K562 (cell line): ENCODE measurements at regions not wholly inside any gene's neighbourhood (a gene's known extent, or its start where the extent isn't known, plus 50 kb on each side); places are given as distances from the start of the nearest gene placed in this dataset.

ENCODE experiments used
- ATAC-seq: fragments of 200-7000 bp; cut with Tn5 transposase; 3 replicates; pipeline ENCODE4 v1.9.1; 2020; ENCODE audit warnings: moderate library complexity
- BruUV-seq: library from RNA; stranded (reverse); fragments of 400-500 nt; replicated peaks from 2 replicates; lab custom pipeline; 2021; lab: Mats Ljungman, UMichigan
- CTCF ChIA-PET: fragments of 300-600 bp; formaldehyde crosslinking; extraction: SDS; loops from one replicate; lab custom pipeline; 2021; ENCODE audit warnings: low intra/inter-chr PET ratio; lab: Yijun Ruan, JAX
- POLR2A ChIA-PET: fragments of 300-600, 350-650 bp; sonication (Branson Sonifier 250); formaldehyde crosslinking; extraction: SDS; loops from one replicate; lab custom pipeline; 2021; ENCODE audit warnings: antibody characterized with exemption, inconsistent platforms; lab: Yijun Ruan, JAX
- DNase-seq, 4 experiments: peaks; one replicate each; pipeline versions ENCODE4 v3.0.0 to v3.0.0-alpha.2; 2011 to 2018; ENCODE audit warnings: low spot score in 3 of 4, mixed read lengths in 3 of 4; ENCODE audit errors: extremely low read depth in 1 of 4
- FAIRE-seq: peaks from 2 replicates; lab custom pipeline; 2011; peaks lifted over from hg19 to GRCh38; lab: Jason Lieb, UNC
- H2AFZ ChIP-seq: 2 replicates; pipeline ENCODE4 v1.6.0; 2011; ENCODE audit warnings: low read depth, low read length, control low read depth, inconsistent platforms
- H3K27ac ChIP-seq: fragments of 200-600 bp; 3 replicates; pipeline ENCODE4 v1.8.0; 2011; ENCODE audit warnings: low read depth, mild to moderate bottlenecking, control low read depth, inconsistent platforms, low read length, moderate library complexity, mixed read lengths; ENCODE audit errors: extremely low read depth
- H3K27me3 ChIP-seq, 2 experiments: fragments of 300-600 bp in 1 of 2; 2 replicates in 1 of 2; 3 replicates in 1 of 2; pipeline versions ENCODE4 v1.6.0 to v1.8.0; 2011; ENCODE audit warnings: inconsistent platforms in 2 of 2, low read length in 2 of 2, mild to moderate bottlenecking in 1 of 2, mixed read lengths in 1 of 2, moderate library complexity in 1 of 2; ENCODE audit not compliant: control insufficient read depth in 2 of 2, insufficient read depth in 2 of 2
- H3K36me3 ChIP-seq: fragments of 300-600 bp; 3 replicates; pipeline ENCODE4 v1.8.0; 2011; ENCODE audit warnings: mild to moderate bottlenecking, low read length, inconsistent platforms; ENCODE audit not compliant: control insufficient read depth, insufficient read depth
- H3K4me1 ChIP-seq, 2 experiments: fragments of 200-600 bp in 1 of 2; replicated peaks in 1 of 2; 2 replicates in 1 of 2; 3 replicates in 1 of 2; pipeline versions ENCODE4 v1.5.1 to v1.8.0; 2011; ENCODE audit warnings: inconsistent platforms in 2 of 2, low read length in 2 of 2, mild to moderate bottlenecking in 1 of 2, mixed read lengths in 1 of 2, moderate library complexity in 1 of 2; ENCODE audit not compliant: control insufficient read depth in 2 of 2, insufficient read depth in 2 of 2
- H3K4me2 ChIP-seq: 2 replicates; pipeline ENCODE4 v1.6.1; 2011; ENCODE audit warnings: low read length, control low read depth, inconsistent platforms, mixed read lengths; ENCODE audit not compliant: insufficient read depth
- H3K4me3 ChIP-seq: fragments of 200-600 bp; sonication (generic), shearing (Covaris generic); 2 replicates; pipeline ENCODE4 v1.5.1; 2016; ENCODE audit warnings: control low read depth, inconsistent platforms
- H3K79me2 ChIP-seq: fragments of 200-600 bp; 3 replicates; pipeline ENCODE4 v1.8.0; 2011; ENCODE audit warnings: low read length, inconsistent platforms; ENCODE audit not compliant: control insufficient read depth, insufficient read depth
- H3K9ac ChIP-seq, 2 experiments: 2 replicates each; pipeline versions ENCODE4 v1.6.0 to v1.6.1; 2011; ENCODE audit warnings: low read depth in 2 of 2, low read length in 2 of 2, control low read depth in 1 of 2, inconsistent platforms in 1 of 2, mild to moderate bottlenecking in 1 of 2, mixed read lengths in 1 of 2; ENCODE audit not compliant: insufficient read depth in 1 of 2
- H3K9me1 ChIP-seq: one replicate; pipeline ENCODE4 v1.6.0; 2011; ENCODE audit warnings: inconsistent platforms, mild to moderate bottlenecking, low read length, moderate library complexity; ENCODE audit not compliant: control insufficient read depth, insufficient read depth
- H3K9me3 ChIP-seq: replicated peaks from 2 replicates; pipeline ENCODE4 v1.5.1; 2011; ENCODE audit warnings: low read depth, low read length, inconsistent platforms; ENCODE audit not compliant: control insufficient read depth, insufficient read depth
- H4K20me1 ChIP-seq: replicated peaks from 2 replicates; pipeline ENCODE4 v1.6.1; 2011; ENCODE audit warnings: low read length, inconsistent platforms, mixed read lengths; ENCODE audit not compliant: control insufficient read depth, insufficient read depth
- MED1 ChIP-seq: sonication (generic); formaldehyde crosslinking; IDR thresholded peaks from 2 replicates; pipeline ENCODE4 v1.8.1; 2023; ENCODE audit warnings: missing genetic modification reagents, borderline replicate concordance
- SREBF2 ChIP-seq: sonication (generic); formaldehyde crosslinking; IDR thresholded peaks from 2 replicates; pipeline ENCODE4 v1.4.0; 2020; ENCODE audit warnings: mild to moderate bottlenecking, missing genetic modification reagents
- ZNF232 ChIP-seq: sonication (generic); formaldehyde crosslinking; IDR thresholded peaks from 2 replicates; pipeline ENCODE4 v1.8.0; 2022; ENCODE audit warnings: mild to moderate bottlenecking, missing genetic modification reagents
- ZNF644 ChIP-seq: fragments of 200-800 bp; sonication (Bioruptor generic); IDR thresholded peaks from 2 replicates; pipeline ENCODE4 v1.6.1; 2016; ENCODE audit warnings: low read depth, missing genetic modification characterization, missing compliant biosample characterization
- WGBS: fragments of 100-300 bp; shearing (Covaris generic); methylation state at CpG from one replicate; pipeline ENCODE4 v1.1.6; 2016; ENCODE audit warnings: low coverage, mixed read lengths; ENCODE audit not compliant: insufficient coverage; ENCODE audit errors: missing lambda C conversion rate; 5-methylcytosine and 5-hydroxymethylcytosine counted together
- in situ Hi-C: fragments of 300-500 bp; cut with MboI; formaldehyde crosslinking; loops from 4 replicates; pipeline ENCODE4 v1.15.0; 2018; ENCODE audit warnings: inconsistent platforms, mixed read lengths
- intact Hi-C: fragments of 100-400 bp; cut with micrococcal nuclease; formaldehyde crosslinking; loops from 2 replicates; pipeline ENCODE4 v1.14.2; 2022

DNA sequence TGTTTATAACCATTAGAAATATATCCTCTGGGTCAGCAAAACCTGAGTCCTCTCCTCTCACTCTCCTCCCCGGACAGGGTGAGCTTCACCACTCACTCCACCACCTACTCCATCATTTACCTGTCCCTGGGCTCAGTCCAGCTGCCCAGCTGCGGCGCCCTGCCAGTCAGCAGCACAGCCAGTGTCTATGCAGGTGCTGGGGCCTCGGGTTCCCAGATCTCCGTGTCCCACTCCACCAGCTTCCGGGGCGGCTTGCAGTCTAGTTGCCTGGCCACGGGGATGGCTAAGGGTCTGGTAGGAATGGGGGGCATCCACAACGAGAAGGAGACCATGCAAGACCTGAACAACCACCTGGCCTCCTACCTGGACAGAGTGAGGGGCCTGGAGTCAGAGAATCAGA lies 662.2 kb upstream of the ACTRT1 start (continued):
- TF ChIP-seq SREBF2 (CRISPR knock-in tag) = no peak
- TF ChIP-seq, all 486 proteins: peak for 0

DNA sequence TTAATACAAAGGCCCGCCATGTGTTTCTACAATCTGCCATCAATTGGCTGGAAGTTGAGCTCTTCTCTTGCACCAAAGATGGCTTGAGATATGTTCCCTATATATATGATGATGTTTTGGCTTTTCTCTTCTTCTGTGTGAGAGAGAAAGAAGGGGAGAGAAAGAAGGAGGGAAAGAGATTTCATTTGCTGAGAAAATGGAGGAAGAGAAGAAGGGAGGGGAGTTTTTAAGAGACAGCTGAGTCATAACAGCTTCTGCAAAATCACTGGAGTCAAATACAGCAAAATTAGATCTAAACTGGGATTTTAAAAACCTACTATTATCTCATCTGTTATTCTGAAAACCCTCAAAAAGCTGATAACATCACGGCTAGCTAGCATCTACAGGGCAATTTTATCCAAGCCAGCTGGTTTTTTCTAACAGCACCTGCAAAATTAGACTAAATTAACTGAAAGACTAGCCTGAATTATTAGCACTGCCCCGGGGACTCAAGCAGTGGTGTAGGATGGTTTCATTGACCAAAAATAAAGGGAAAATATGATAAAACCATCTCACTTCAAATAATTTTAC lies 647.6 kb upstream of the ACTRT1 start:
- FAIRE-seq (no peak), ATAC-seq (no peak), DNase-seq (no peak)
- WGBS = 3% methylated on average over 3 of the region's 3 CpGs
- H3K9me1 ChIP-seq = no peaks in the 10 kb centered on the region
- CTCF ChIA-PET = no interaction called here
- no peaks in the 10 kb centered on the region for H3K36me3 ChIP-seq
- TF ChIP-seq ZNF644 (tag) (no peak), MED1 (CRISPR knock-in tag) (no peak), ZNF232 (CRISPR knock-in tag) (no peak)
- H3K27ac ChIP-seq = no peak overlapping the region
- no peaks in the 10 kb centered on the region for H3K4me1 ChIP-seq
- intact Hi-C loops = no loop called here
- no peak overlapping the region for H3K4me2 ChIP-seq
- POLR2A ChIA-PET = no interaction called here
- H3K79me2 ChIP-seq = no peaks in the 10 kb centered on the region
- H4K20me1 ChIP-seq = no peaks in the 10 kb centered on the region
- in situ Hi-C loops = no loop called here
- H3K9ac ChIP-seq = no peak overlapping the region
- no peaks in the 10 kb centered on the region for H3K27me3 ChIP-seq
- no peak overlapping the region for H3K4me3 ChIP-seq
- no TSS peak for BruUV-seq
- no peaks in the 10 kb centered on the region for H3K9me3 ChIP-seq
- no peak overlapping the region for H2AFZ ChIP-seq
